ENCODE measurements at regions not wholly inside any gene's neighbourhood (a gene's known extent, or its start where the extent isn't known, plus 50 kb on each side); places are given as distances from the start of the nearest gene placed in this dataset.

GRCh38 chr1:53378061-53378460 lies 50.2 kb upstream of the LRP8 start:
- DNase-seq = no peak

DNA sequence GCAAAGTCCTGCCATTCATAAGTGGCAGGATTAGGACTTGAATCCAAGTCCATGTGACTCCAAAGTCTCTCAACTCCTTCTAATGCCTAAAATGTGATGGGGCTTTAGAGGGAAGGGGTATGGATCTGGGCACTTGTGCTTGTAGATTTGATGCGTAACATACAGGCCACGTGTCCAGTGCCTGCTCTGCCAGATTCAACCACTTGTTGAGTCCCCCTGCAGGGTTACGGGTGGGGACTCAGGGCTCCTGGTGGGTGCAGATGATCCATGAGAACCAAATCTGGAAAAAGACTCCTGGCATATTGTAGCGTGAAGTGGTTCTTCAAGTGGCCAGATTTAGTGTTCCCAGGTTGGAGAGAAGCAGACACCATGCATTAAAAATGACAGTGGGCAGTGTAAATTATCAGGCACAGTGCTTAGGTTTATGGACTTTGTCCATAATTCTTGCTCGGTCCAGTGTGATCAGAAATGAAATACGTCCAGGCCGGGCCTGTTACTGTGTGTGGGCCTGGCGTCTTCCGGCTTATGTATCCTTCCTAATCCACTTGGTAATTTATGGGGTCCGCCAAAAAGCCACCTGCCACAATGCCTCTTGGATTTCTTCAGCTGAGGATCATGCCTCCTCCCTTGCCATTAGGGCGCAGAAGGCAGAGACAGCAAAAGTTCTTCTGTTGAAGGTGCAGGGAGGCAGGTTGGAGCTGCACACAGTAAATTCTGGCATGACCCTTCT lies 51.2 kb upstream of the LRP8 start:
- no peak for DNase-seq

DNA sequence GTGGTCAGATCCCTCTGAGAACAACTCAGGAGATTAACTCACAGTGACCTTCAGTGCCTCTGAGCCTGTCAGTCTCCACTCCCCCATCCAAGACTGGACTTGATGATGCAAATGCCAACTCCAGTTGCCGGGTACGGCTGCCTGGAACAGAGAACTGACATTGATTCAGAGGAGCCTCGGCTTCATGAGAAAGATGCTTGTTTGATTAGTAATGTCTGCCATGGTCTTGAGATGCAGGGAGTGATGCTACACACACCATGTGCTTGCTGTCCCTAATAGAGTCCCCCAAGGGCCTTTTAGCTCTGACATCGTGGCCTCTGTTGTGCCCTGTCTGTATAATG lies 51.8 kb upstream of the LRP8 start:
- DNase-seq = no peak

GRCh38 chr1:53380296-53380695 lies 52.4 kb upstream of the LRP8 start:
- DNase-seq = no peak

GRCh38 chr1:53381790-53382401 lies 54.0 kb upstream of the LRP8 start:
- no peak for DNase-seq

DNA sequence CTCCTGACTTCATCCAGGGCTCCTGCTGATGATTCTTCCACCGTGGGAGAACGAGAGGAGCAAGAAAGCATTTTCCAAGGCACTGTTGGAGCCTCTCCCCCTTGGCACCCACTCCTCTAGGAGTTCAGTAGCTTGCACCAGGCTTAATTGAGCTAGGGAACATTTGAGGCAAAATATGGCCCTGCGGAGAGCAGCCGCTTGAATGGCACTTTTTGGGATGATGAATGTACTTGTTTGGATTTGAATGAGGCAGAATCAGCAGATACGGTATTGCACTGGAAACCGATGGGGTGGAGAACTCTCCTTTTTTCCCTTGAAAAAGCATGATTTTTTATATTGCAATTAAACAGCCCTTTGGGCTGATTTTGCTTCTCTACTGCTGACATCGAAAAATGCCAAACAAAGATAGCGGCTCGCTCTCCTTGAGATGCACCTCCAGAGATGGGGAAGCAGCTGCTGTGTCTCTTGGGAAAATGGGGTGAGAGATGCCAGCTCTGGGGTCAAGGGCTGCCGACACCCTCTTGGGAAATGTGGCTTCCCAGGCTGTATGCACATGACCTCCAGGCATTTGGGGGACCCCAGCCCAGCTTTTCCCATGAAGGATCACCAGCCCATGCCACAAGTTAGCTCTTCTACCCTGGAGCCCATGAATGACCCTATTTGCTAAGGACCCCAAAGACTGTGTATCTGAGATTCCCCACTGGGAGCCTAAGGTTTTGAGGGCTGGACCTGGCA lies 55.4 kb upstream of the LRP8 start:
- no peak for DNase-seq

GRCh38 chr1:53384796-53385195 lies 56.9 kb upstream of the LRP8 start:
- no peak for DNase-seq

GRCh38 chr1:53385276-53386225 lies 57.7 kb upstream of the LRP8 start:
- no peak for DNase-seq

DNA sequence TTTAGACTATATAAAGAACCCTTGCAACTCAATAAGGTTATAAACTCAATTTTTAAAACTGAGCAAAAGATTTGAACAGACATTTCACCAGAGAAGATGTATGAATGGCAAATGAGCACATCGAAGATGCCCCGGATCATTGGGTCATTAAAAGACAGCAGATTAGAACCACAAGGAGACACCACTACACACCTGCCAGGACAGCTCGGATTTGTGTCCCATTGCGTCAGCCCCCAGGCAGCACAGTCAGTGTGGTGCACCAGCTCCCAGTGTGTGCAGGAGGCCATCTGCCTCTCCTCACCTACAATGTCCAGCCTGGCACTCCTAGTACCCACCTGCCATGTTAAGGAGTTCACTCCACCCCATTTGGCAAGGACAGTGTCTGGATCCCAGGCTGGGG lies 61.1 kb upstream of the LRP8 start:
- no peak for DNase-seq

- no peak for DNase-seq
These were observed 62.4 kb upstream of the LRP8 start for GRCh38 chr1:53390261-53390660.

GRCh38 chr1:53390736-53391135 lies 62.9 kb upstream of the LRP8 start:
- DNase-seq = no peak

DNA sequence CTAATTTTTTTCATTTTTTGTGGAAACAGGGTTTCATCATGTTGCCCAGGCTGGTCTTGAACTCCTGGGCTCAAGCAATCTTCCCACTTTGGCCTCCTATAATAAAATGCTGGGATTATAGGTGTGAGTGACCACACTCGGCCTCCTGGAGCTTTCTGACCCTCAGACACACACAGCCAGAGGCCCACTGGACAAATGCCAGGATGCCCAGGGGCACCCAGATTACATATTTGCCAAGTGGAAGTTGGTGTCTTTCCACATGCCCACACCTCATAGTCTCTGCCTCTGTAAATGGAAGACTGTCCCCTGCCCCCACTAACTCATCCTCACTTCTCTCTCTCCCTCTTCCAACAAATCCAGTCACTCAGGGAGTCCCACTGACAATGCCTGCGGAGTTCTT lies 63.4 kb upstream of the LRP8 start:
- no peak for DNase-seq

GRCh38 chr1:53391982-53392381 lies 64.1 kb upstream of the LRP8 start:
- no peak for DNase-seq

- no peak for DNase-seq
These were observed 64.6 kb upstream of the LRP8 start for GRCh38 chr1:53392460-53392859.

DNA sequence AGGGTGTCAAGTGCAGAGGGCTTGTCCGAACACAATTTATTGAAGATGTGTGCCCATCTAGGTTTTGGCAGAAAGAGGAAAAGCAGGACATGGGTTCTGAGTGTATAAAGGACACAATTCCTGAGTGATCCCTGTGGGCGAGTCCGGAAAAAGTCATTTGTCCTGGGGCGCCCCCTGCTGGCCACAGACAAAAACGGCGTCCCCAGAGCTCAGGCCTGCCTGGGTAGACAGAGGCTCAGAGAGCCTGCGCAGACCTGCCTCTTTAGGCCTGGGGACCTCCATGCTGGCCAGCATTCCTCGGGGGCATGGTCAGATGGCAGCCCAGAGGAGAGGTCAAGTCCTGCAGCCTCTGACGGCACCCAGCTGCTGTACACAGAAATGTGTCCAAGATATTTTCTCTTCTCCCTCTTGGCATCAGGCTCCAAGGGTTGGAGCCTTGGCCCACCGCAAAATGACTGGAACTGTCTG lies 65.5 kb upstream of the LRP8 start:
- peak; percentile 77 for DNase-seq

- DNase-seq = no peak
These were observed 64.9 kb upstream of the DMRTB1 start for GRCh38 chr1:53394306-53394705.

DNA sequence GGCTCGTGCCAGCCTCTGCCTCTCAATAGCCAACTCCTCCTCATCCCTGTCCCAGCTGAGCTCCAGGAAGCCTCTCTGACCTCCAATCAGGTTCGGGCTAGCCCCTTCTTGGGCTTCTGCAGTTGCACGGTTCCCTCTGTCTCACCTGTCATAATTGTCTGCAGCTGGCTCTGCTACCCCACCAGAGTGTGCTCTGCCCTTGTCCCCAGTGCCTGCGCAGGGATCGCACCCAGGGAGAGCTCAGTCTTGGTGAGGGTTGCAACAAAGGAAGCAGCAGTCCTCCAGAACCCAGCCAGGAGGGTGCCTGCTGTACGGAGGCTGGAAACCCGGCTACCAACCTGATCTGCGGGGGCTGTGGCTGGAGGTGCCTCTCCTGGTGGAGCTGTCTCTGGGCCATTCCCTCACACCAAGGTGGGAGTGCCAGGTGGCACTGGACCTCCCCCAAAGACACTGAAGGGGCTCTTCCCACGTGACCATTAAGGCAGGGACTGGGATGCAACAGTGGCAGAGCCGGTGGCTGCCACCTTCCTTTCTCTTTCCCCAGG lies 63.5 kb upstream of the DMRTB1 start:
- DNase-seq = no peak

DNA sequence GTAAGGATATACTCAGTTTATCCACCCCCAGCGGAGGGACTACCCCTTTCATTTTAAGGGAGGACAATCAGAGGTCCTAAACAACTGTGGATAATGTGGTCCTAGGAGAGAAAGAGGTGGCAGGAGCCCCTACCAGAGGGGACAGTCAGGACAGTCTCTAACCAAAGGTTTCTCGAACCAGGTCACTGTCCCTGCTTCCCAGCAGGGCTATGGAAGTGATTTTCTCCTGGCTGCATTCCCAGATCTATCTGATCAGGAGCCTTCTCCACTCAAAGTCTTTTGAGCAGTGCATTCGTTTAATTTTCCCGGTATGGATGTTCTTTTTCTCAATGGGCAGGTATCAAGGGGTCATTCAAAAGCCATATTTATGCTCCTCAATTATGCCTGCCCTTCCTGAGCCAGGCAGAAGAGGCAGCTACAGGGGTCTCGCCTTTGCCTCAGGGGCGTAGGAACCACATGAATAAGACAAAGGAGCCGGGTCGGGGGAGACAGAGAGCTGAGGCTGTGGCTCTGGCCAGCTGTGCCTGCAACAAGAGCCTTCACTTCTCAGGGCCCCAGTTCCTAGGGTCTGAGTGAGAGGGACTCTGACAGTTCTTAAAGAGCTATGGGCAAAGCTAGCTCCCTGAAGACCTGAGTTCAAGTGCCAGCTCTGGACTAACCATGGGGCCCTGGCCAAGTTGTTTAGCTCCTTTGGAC lies 62.5 kb upstream of the DMRTB1 start:
- no peak for DNase-seq

- DNase-seq = no peak
These were observed 61.1 kb upstream of the DMRTB1 start for GRCh38 chr1:53398091-53398490.

DNA sequence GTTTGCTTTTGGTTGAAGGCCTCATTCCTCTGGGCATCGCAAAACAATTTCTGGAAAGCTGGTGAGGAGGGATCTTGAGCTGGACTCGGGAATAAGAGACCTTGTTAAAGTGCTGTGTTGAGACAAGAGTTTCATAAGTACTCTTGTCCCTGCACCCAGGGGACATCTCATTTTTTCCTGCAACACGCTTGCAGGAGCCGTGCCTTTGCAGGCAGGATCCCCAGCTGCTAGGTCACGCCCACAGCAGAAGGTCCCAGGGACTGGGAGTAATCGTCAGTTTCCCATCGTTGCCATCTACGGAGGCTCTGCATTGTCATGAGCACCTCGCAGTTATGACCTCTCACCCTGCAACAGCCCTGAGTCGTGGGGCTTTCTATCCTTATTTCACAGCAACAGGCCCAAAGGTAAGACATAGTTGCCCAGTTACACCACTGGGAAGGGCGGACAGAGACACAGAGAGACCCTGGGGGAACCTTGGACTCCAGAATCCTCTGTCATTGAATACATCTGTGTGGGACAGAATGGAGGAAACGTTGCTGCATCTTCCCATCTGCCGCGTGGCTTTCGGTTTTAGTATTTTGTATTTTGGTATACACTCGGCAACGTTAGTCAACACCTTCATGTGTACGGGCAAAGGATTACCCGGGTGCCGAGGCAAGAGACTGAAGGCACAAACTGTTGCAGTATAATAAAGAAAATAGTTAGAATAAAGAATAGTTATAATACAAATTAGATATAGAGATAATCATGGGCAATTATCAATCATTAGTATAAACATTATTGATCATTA lies 60.4 kb upstream of the DMRTB1 start:
- no peak for DNase-seq

Measured in activated CD4-positive, alpha-beta T cell treated with anti-CD3 and anti-CD28 coated beads, Interleukin-10, Interleukin-2, amounts not matched to agents 100 ng/mL and 50 ng/mL, durations not matched to agents 16 hours and 8 hours (primary cell).